AG10803 (cell line): ENCODE measurements at regions not wholly inside any gene's neighbourhood (a gene's known extent, or its start where the extent isn't known, plus 50 kb on each side); places are given as distances from the start of the nearest gene placed in this dataset.

Experiments
- DNase-seq: peaks from one replicate; pipeline ENCODE4 v3.0.0; 2010; ENCODE audit warnings: low read depth
- H3K4me3 ChIP-seq: 2 replicates; pipeline ENCODE4 v1.5.1; 2011; ENCODE audit warnings: mild to moderate bottlenecking, low read length, control low read depth
- CTCF ChIP-seq: conservative IDR thresholded peaks from 2 replicates; pipeline ENCODE4 v1.5.1; 2011; ENCODE audit warnings: mild to moderate bottlenecking, low read length, control low read depth, inconsistent platforms

- H3K4me3 ChIP-seq = no peak overlapping the region
- DNase-seq = no peak
- TF ChIP-seq CTCF = no peak
Observed at GRCh38 chr9:88933607-88934379, 57.5 kb upstream of the S1PR3 start.

- DNase-seq = no peak
- H3K4me3 ChIP-seq = no peak overlapping the region
- no peak for TF ChIP-seq CTCF
Observed at GRCh38 chr9:88934876-88935535, 56.3 kb upstream of the S1PR3 start.

GRCh38 chr9:88936132-88936531 lies 55.1 kb upstream of the S1PR3 start:
- no peak for TF ChIP-seq CTCF
- H3K4me3 ChIP-seq = no peak overlapping the region
- DNase-seq = no peak

- no peak for DNase-seq
- no peak overlapping the region for H3K4me3 ChIP-seq
- TF ChIP-seq CTCF = no peak
Observed at GRCh38 chr9:88936668-88937067, 54.6 kb upstream of the S1PR3 start.

GRCh38 chr9:88937248-88937647 lies 54.0 kb upstream of the S1PR3 start:
- DNase-seq = no peak
- H3K4me3 ChIP-seq = no peak overlapping the region
- TF ChIP-seq CTCF = no peak

GRCh38 chr9:88938189-88938588 lies 53.1 kb upstream of the S1PR3 start:
- no peak for DNase-seq
- no peak for TF ChIP-seq CTCF

More at GRCh38 chr9:88938189-88938588, 53.1 kb upstream of the S1PR3 start:
- H3K4me3 ChIP-seq = no peak overlapping the region
